ENCODE measurements at regions not wholly inside any gene's neighbourhood (a gene's known extent, or its start where the extent isn't known, plus 50 kb on each side); places are given as distances from the start of the nearest gene placed in this dataset.

DNA sequence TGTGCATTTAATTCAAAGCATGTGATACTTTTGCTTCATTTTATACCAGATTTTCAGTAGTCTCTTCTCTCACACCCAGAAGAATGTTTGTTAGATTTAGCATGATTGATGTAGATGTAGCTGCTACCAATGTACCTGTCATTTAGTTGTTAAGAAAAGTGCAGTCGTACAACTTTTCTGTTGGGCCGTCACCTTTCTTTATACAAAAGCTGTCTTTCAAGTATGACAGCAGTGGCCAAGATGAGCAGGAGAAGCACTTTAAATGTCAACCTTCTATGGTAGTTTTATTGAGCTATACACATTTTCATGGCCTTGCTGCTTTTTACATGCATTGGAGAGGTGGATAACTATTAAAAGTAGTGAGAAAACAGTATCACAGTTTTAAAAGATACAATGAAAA is 77.7 kb upstream of the PTPRD start:
- Histone ChIP-seq H3K4me3 (ENCODE audit: low read length) (no peak overlapping the region), H3K36me3 (ENCODE audit: control insufficient read depth, insufficient read depth, low read length) (no peaks in the 10 kb centered on the region), H3K27me3 (ENCODE audit: control insufficient read depth, insufficient read depth, low read length) (no peaks in the 10 kb centered on the region), H3K9me3 (ENCODE audit: control insufficient read depth, insufficient read depth, low read length) (no peaks in the 10 kb centered on the region), H3K27ac (ENCODE audit: low read length) (no peak overlapping the region), H3K4me1 (ENCODE audit: control insufficient read depth, insufficient read depth, low read length) (no peaks in the 10 kb centered on the region)
- ATAC-seq (no peak), DNase-seq (no peak)
- Mint-ChIP-seq H3K36me3 (peaks cover 8% of the 10 kb centered on the region), H3K27ac (no peak overlapping the region), H3K27me3 (ENCODE audit: low read depth in 2 of 2) (no peaks in the 10 kb centered on the region), H3K4me3 (no peak overlapping the region), H3K9me3 (peaks cover 15 to 21% of the 10 kb centered on the region in 2 donors), H3K4me1 (no peaks in the 10 kb centered on the region)
- intact Hi-C loops (cut with micrococcal nuclease), result no loop called here
- TF ChIP-seq, protein P1, sequence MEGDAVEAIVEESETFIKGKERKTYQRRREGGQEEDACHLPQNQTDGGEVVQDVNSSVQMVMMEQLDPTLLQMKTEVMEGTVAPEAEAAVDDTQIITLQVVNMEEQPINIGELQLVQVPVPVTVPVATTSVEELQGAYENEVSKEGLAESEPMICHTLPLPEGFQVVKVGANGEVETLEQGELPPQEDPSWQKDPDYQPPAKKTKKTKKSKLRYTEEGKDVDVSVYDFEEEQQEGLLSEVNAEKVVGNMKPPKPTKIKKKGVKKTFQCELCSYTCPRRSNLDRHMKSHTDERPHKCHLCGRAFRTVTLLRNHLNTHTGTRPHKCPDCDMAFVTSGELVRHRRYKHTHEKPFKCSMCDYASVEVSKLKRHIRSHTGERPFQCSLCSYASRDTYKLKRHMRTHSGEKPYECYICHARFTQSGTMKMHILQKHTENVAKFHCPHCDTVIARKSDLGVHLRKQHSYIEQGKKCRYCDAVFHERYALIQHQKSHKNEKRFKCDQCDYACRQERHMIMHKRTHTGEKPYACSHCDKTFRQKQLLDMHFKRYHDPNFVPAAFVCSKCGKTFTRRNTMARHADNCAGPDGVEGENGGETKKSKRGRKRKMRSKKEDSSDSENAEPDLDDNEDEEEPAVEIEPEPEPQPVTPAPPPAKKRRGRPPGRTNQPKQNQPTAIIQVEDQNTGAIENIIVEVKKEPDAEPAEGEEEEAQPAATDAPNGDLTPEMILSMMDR (IDR thresholded peaks at IDR 0.05), result no peak
- WGBS (ENCODE audit: insufficient coverage), result 52% methylated on average over 2 of the region's 2 CpGs

DNA sequence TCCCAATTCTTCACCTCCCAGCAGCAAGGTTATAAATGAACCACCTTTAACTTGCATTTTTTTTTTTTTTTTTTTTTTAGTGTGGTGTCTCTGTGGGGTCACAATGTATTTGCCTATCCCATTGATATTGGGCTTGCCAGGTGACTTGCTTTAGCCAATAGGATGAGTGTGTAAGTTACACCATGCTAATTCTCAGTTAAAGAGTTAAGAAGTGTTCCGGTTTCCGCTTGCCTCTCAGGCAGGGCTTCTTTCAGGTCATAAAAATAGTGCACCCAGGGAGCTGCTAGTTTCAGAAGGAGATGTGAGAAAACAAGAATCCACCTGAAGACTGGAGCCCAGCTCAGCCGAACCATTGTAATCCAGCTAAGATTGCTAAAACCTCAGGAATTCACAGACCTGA is 84.2 kb upstream of the PTPRD start:
- H3K27me3 ChIP-seq (ENCODE audit: control insufficient read depth, insufficient read depth, low read length), result no peaks in the 10 kb centered on the region
- Mint-ChIP-seq H3K4me1 (no peaks in the 10 kb centered on the region), H3K9me3 (peaks cover 5% of the 10 kb centered on the region in 2 donors), H3K27ac (no peak overlapping the region), H3K4me3 (no peak overlapping the region), H3K27me3 (ENCODE audit: low read depth in 2 of 2) (no peaks in the 10 kb centered on the region), H3K36me3 (no peaks in the 10 kb centered on the region)
- no peak for ATAC-seq
- no peak overlapping the region for H3K27ac ChIP-seq (ENCODE audit: low read length)
- no peak for DNase-seq
- no peaks in the 10 kb centered on the region for H3K4me1 ChIP-seq (ENCODE audit: control insufficient read depth, insufficient read depth, low read length)
- no peaks in the 10 kb centered on the region for H3K9me3 ChIP-seq (ENCODE audit: control insufficient read depth, insufficient read depth, low read length)
- no peak overlapping the region for H3K4me3 ChIP-seq (ENCODE audit: low read length)
- no peaks in the 10 kb centered on the region for H3K36me3 ChIP-seq (ENCODE audit: control insufficient read depth, insufficient read depth, low read length)
- intact Hi-C loops (cut with micrococcal nuclease), result no loop called here
- TF ChIP-seq, protein P1 (IDR thresholded peaks at IDR 0.05), result no peak
- 71% methylated on average over 3 of the region's 3 CpGs for WGBS (ENCODE audit: insufficient coverage)

DNA sequence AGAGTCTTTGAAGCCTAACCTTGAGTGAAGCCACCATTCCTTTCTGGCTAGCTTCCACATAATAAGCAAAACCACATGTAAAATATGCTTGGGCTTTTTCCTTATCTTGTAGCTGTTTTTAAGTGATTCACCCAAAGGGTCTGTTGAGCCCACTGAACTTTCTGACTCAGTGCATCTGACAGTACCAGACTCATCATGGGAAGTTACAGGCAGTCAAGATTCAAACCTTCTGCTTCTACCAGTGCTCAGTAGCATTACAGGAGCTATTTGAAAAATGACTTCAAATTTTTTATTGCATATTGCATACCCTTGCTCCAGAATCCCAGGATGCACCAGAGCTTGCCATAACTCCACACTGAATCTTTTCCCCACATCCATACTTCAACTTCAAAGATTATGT is 87.5 kb upstream of the PTPRD start:
- DNase-seq, result no peak
- Histone ChIP-seq H3K27me3 (ENCODE audit: control insufficient read depth, insufficient read depth, low read length) (no peaks in the 10 kb centered on the region), H3K4me3 (ENCODE audit: low read length) (no peak overlapping the region), H3K9me3 (ENCODE audit: control insufficient read depth, insufficient read depth, low read length) (peaks cover 2% of the 10 kb centered on the region), H3K27ac (ENCODE audit: low read length) (no peak overlapping the region), H3K4me1 (ENCODE audit: control insufficient read depth, insufficient read depth, low read length) (no peaks in the 10 kb centered on the region), H3K36me3 (ENCODE audit: control insufficient read depth, insufficient read depth, low read length) (no peaks in the 10 kb centered on the region)
- Mint-ChIP-seq H3K4me1 (no peaks in the 10 kb centered on the region), H3K9me3 (peaks cover 7 to 15% of the 10 kb centered on the region in 2 donors), H3K27ac (no peak overlapping the region), H3K27me3 (ENCODE audit: low read depth in 2 of 2) (no peaks in the 10 kb centered on the region), H3K36me3 (peaks cover 8% of the 10 kb centered on the region), H3K4me3 (no peak overlapping the region)
- ATAC-seq, result no peak
- TF ChIP-seq, protein P1 (IDR thresholded peaks at IDR 0.05), result no peak
- intact Hi-C loops (cut with micrococcal nuclease), result no loop called here

DNA sequence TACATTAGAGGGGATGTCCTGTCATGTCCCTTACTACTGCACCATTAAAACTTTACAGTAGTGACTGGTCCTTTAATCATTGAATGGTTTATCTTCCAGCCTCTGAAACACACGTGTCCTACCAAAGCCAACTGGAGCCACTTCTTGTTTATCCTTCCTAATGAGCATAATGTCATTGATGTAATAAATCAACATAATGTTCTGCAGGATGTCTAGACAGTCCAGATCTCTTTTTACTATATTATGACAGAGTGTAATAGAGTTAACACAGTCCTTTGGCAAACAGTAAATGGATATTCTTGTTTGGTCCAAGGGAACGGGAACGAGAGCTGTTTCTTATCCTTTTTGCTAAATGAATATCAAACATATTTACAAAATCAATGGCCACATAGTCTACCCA is 88.1 kb upstream of the PTPRD start:
- peaks cover 8% of the 10 kb centered on the region for H3K36me3 Mint-ChIP-seq
- ATAC-seq (no peak), DNase-seq (no peak)
- peaks cover 2% of the 10 kb centered on the region for H3K9me3 ChIP-seq (ENCODE audit: control insufficient read depth, insufficient read depth, low read length)
- H3K27me3 Mint-ChIP-seq (ENCODE audit: low read depth in 2 of 2), result no peaks in the 10 kb centered on the region
- TF ChIP-seq, protein P1 (IDR thresholded peaks at IDR 0.05), result no peak
- 90% methylated on average over 2 of the region's 3 CpGs for WGBS (ENCODE audit: insufficient coverage)
- H3K27ac Mint-ChIP-seq, result no peak overlapping the region
- no peaks in the 10 kb centered on the region for H3K4me1 Mint-ChIP-seq
- intact Hi-C loops (cut with micrococcal nuclease), result no loop called here
- H3K4me1 ChIP-seq (ENCODE audit: control insufficient read depth, insufficient read depth, low read length), result no peaks in the 10 kb centered on the region
- H3K27me3 ChIP-seq (ENCODE audit: control insufficient read depth, insufficient read depth, low read length), result no peaks in the 10 kb centered on the region
- no peak overlapping the region for H3K27ac ChIP-seq (ENCODE audit: low read length)
- H3K36me3 ChIP-seq (ENCODE audit: control insufficient read depth, insufficient read depth, low read length), result no peaks in the 10 kb centered on the region
- peaks cover 7 to 15% of the 10 kb centered on the region in 2 donors for H3K9me3 Mint-ChIP-seq
- H3K4me3 Mint-ChIP-seq, result no peak overlapping the region
- no peak overlapping the region for H3K4me3 ChIP-seq (ENCODE audit: low read length)
